ENCODE measurements at regions not wholly inside any gene's neighbourhood (a gene's known extent, or its start where the extent isn't known, plus 50 kb on each side); places are given as distances from the start of the nearest gene placed in this dataset.

- TF ChIP-seq CTCF (IDR thresholded peaks at IDR 0.05; ENCODE audit: insufficient read depth, low read depth, low read length, missing control alignments) = no peak
- no peak overlapping the region for H3K4me3 ChIP-seq (ENCODE audit: low read depth, low read length)
- DNase-seq (ENCODE audit: low read depth) = peak; percentile 86
Measured at GRCh38 chr7:22640269-22640668, 86.7 kb upstream of the IL6 start.

GRCh38 chr7:22639396-22639795 is 87.6 kb upstream of the IL6 start:
- no peak for TF ChIP-seq CTCF (IDR thresholded peaks at IDR 0.05; ENCODE audit: insufficient read depth, low read depth, low read length, missing control alignments)
- no peak overlapping the region for H3K4me3 ChIP-seq (ENCODE audit: low read depth, low read length)
- DNase-seq (ENCODE audit: low read depth) = no peak

- no peak for DNase-seq (ENCODE audit: low read depth)
- no peak overlapping the region for H3K4me3 ChIP-seq (ENCODE audit: low read depth, low read length)
- no peak for TF ChIP-seq CTCF (IDR thresholded peaks at IDR 0.05; ENCODE audit: insufficient read depth, low read depth, low read length, missing control alignments)
Measured at GRCh38 chr7:22635349-22635748, 91.7 kb upstream of the IL6 start.

- no peak overlapping the region for H3K4me3 ChIP-seq (ENCODE audit: low read depth, low read length)
- DNase-seq (ENCODE audit: low read depth) = no peak
- no peak for TF ChIP-seq CTCF (IDR thresholded peaks at IDR 0.05; ENCODE audit: insufficient read depth, low read depth, low read length, missing control alignments)
Measured at GRCh38 chr7:22633954-22634474, 93.0 kb upstream of the IL6 start.

- TF ChIP-seq CTCF (IDR thresholded peaks at IDR 0.05; ENCODE audit: insufficient read depth, low read depth, low read length, missing control alignments) = no peak
- H3K4me3 ChIP-seq (ENCODE audit: low read depth, low read length) = no peak overlapping the region
- DNase-seq (ENCODE audit: low read depth) = no peak
Measured at GRCh38 chr7:22633286-22633953, 93.6 kb upstream of the IL6 start.

- no peak overlapping the region for H3K4me3 ChIP-seq (ENCODE audit: low read depth, low read length)
- no peak for DNase-seq (ENCODE audit: low read depth)
- TF ChIP-seq CTCF (IDR thresholded peaks at IDR 0.05; ENCODE audit: insufficient read depth, low read depth, low read length, missing control alignments) = no peak
Measured at GRCh38 chr7:22632674-22633073, 94.3 kb upstream of the IL6 start.

- no peak overlapping the region for H3K4me3 ChIP-seq (ENCODE audit: low read depth, low read length)
- no peak for TF ChIP-seq CTCF (IDR thresholded peaks at IDR 0.05; ENCODE audit: insufficient read depth, low read depth, low read length, missing control alignments)
- DNase-seq (ENCODE audit: low read depth) = no peak
Measured at GRCh38 chr7:22631730-22632129, 95.3 kb upstream of the IL6 start.
